GM19239 (cell line): ENCODE measurements at regions not wholly inside any gene's neighbourhood (a gene's known extent, or its start where the extent isn't known, plus 50 kb on each side); places are given as distances from the start of the nearest gene placed in this dataset.
"Not testable (repeated sequence)": the region's sequence is repeated elsewhere in the genome, so short reads cannot be mapped to it uniquely, and the experiment has no call there.

Experiments used
- DNase-seq: peaks from one replicate; pipeline ENCODE4 v3.0.0; 2011; ENCODE audit warnings: low spot score; ENCODE audit not compliant: insufficient read length
- FAIRE-seq: peaks from 2 replicates; lab custom pipeline; 2011; peaks lifted over from hg19 to GRCh38; lab: Jason Lieb, UNC

DNA sequence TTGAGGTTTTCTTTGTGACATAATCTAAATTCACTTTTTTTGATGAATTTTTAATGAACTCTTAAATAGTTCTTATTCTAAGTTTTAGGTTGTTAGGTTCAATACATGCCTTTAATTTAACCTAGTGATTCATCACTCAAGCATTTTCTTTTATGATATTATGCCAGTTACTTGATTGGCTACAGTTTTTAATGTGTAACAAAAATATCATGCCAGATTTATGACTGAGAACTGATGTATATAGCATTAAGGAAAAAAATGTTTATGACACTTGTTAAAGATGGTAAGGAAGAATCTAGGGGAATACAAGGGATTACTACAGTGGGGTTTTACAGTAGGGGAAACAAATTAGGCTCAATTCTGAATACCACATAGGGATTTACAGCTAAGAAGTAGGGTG is 103.1 kb downstream of the VGLL3 start:
- no peak for DNase-seq

GRCh38 chr3:86880066-86880465 is 110.9 kb downstream of the VGLL3 start:
- FAIRE-seq: no peak
- DNase-seq: no peak

More for the DNA sequence above, 103.1 kb downstream of the VGLL3 start:
- no peak for FAIRE-seq

DNA sequence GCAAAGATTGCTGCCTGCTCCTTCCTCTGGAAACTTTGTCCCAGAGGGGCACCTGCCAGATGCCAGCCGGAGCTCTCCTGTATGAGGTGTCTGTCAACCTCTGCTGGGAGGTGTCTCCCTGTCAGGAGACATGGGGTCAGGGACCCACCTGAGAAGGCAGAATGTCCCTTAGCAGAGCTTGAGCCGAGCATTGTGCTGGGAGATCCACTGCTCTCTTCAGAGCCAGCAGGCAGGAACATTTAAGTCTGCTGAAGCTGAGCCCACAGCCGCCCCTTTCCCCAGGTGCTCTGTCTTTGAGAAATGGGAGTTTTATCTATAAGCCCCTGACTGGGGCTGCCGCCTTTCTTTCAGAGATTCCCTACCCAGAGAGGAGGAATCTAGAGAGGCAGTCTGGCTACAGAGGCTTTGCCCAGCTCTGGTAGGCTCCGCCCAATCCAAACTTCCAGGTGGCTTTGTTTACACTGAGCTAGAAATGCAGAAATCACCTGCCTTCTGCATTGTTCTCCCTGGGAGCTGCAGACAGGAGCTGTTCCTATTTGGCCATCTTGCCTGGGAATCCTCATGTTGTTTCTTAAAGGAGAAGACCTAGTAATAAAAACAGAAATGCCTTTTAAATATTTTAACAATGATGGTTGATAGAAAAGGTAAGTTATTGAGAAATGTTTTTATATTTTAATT is 114.3 kb downstream of the VGLL3 start:
- not testable (repeated sequence) for DNase-seq, FAIRE-seq

- not testable (repeated sequence) for DNase-seq, FAIRE-seq
Observed at GRCh38 chr3:86874790-86875189, 116.2 kb downstream of the VGLL3 start.

DNA sequence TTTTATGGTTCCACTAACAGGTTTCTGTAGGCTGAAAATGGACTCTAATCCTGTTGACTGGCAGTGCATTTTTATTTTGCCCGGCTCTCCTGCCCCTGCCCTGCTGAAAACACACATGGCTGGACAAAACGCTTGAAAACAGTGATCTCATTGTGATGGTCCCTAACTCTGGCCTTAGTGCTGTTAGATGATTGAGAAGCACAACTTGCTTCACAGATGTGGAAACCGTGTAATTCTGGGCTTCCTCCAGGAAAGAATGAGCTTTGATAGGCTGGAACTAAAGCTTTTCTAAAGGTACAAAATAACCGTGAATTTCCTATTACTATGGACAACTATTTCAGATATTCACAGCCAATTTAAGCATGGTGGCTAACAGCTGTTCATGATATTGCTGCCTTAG is 121.4 kb downstream of the VGLL3 start:
- DNase-seq: no peak
- FAIRE-seq: no peak

GRCh38 chr3:86867982-86868381 is 123.0 kb downstream of the VGLL3 start:
- FAIRE-seq: no peak
- DNase-seq: no peak

- no peak for FAIRE-seq
- DNase-seq: no peak
Observed at GRCh38 chr3:86865506-86865905, 125.4 kb downstream of the VGLL3 start.

DNA sequence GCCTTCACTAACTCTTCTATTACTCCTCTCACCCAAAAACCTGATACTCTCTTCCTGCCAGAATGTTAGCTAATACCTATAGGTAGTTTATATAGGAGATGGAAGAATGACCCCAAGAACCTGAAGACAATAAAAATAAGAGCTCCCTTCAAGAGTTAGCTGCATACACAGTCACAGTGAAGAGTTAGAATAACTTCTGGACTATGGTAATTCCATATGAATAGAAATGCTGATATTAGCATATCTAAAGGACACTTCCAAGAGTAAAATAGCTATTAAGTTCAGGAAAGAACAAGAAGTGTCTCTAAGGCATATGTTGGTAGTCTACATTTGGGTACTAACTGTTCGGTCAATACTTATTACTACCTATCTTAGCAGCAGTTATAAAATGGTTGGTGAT is 134.2 kb downstream of the VGLL3 start:
- no peak for DNase-seq
- no peak for FAIRE-seq

DNA sequence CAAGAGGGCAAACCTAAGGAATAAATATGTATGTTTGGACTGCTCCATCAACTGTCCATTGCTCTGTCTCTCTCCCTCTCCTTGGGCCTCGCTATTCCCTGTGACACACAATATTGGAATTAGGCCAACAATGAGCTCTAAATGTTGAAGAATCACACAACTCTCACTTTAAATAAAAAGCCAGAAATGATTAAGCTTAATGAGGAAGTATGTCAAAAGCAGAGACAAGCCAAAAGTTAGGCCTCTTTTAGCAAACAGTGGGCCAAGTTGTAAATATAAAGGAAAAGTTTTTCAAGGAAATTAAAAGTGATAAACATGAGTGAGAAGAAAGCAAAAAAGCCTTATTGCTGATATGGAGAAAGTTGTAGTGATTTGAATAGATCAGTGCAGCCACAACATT is 141.0 kb downstream of the VGLL3 start:
- DNase-seq (no peak), FAIRE-seq (no peak)

GRCh38 chr3:86845726-86846125 is 145.2 kb downstream of the VGLL3 start:
- DNase-seq (no peak), FAIRE-seq (no peak)

DNA sequence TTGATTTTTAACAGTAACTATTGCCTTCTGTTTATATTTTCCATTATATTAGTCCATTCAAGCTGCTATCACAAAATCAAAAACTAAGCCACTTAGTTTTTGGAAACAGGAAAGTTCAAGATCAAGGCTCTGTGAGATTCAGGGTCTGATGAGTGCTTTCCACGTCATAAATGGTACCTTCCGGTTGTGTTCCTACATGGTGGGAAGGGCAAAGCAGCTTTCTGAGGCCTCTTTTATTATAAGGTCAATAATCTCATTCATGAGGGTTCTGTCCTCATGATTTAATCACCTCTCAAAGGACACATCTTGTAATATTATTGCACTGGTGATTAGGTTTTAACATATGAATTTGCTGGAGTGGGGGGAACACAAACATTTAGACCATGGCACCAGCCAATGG is 152.0 kb downstream of the VGLL3 start:
- no peak for DNase-seq
- FAIRE-seq: no peak

DNA sequence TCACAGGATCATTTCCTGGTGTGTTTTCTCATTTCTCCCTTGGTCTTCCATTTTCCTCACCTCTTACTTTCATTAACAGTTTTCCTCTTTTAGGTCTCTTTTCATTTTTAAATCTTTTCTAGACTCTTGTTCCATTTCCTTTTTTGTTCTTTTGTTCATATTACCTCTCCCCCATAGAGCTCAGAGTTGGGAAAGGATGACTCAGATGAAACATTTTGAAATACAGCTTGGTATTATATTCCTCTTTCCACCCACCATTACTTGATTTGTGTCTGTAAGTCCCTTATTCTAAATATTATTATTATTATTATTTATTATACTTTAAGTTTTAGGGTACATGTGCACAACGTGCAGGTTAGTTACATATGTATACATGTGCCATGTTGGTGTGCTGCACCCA is 153.1 kb downstream of the VGLL3 start:
- DNase-seq (no peak), FAIRE-seq (no peak)

DNA sequence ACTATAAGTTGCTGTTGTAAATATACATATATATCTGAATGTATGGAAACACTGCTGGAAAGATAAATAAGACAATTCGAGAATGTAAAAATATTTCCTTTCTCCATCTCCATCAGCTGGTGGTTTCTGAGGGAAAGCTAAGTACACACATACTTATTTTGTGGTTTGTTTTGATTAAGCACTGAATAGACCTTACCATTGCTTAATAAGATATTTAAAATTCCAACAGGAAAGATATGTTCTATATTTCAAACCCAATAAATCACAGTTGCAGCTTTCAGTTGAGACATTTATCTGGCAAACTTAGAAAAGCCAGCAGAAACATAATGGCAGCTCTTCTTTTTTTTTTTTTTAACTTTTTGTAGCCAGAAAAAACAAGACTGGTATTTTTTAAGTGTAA is 160.4 kb downstream of the VGLL3 start:
- DNase-seq: no peak
- FAIRE-seq: no peak

GRCh38 chr3:86828751-86829150 is 162.2 kb downstream of the VGLL3 start:
- FAIRE-seq: no peak
- DNase-seq: no peak

GRCh38 chr3:86827582-86827981 is 163.4 kb downstream of the VGLL3 start:
- FAIRE-seq: not testable (repeated sequence)

GRCh38 chr3:86826292-86826691 is 164.7 kb downstream of the VGLL3 start:
- FAIRE-seq (no peak), DNase-seq (no peak)

More at GRCh38 chr3:86827582-86827981, 163.4 kb downstream of the VGLL3 start:
- DNase-seq: not testable (repeated sequence)

DNA sequence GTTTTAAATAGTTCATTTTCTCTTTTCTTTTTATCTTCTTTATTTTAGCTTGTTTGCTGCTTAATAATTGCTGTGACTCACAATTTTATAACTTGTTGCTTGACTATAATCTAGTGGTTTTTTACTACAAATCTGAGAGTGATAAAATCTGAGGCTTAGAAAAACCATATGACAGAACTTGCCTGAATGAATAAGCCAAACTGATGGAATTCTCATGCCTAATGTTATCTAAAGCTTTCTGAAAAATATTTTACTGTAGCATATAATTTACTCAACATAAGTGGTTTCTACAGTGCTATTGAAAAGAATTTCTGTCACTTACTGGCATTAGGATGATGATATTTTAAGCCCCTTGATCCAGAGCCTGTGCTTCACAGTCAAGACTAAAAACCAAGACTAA is 175.1 kb downstream of the VGLL3 start:
- no peak for FAIRE-seq

DNA sequence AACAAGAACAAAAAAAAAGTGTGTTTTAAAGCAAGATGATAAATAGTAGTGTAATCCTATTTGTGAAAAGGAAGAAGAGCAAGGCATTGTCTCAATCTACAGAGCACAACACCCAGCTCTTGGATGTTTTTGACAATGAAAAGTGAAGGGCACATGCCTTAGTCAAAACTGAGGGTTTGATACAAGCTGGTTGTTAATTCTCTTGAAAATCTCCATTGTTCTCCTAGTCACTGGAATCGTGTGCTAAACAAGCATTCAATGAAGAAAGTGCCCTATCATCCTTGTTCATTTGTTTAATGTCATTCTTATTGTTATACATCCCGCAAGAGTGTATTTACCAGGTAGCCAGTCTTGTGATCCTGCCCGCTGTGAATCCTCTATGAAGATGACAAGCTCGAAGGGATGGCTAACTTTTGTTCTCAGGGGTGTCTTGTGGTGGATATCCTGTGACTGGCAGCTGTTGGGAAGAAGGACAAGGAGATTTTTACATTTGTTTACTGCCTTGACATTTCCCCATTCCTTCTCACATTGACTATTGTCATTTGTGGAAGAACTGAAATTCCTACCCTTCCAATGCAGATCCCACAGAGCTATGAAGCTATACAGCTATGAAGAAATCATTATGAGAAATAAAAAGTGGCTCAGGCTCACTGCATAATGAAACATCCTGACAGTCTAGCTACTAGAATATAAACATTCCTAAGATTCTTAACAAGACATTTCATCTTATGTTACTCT is 175.9 kb downstream of the VGLL3 start:
- DNase-seq (no peak), FAIRE-seq (no peak)

More for the DNA sequence above, 175.1 kb downstream of the VGLL3 start:
- DNase-seq: no peak

DNA sequence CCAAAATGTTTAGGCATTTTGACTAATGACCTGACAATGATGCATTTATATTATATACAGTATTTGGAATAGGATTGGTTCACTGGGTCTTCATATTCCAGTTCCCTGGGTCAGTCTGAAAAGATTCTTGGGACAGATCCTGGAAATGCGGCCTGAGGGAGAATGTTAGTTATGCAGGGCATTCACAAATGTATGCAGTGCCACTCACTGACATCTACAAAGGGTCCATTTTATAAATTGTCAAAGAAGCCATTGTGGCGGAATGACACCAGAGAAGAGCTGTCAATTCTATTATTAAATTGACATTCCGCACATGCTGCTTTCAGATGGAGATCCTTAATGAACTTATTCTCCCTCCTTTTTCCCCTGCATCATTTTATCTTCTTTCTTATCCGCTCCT is 176.6 kb downstream of the VGLL3 start:
- no peak for FAIRE-seq
- DNase-seq: no peak

DNA sequence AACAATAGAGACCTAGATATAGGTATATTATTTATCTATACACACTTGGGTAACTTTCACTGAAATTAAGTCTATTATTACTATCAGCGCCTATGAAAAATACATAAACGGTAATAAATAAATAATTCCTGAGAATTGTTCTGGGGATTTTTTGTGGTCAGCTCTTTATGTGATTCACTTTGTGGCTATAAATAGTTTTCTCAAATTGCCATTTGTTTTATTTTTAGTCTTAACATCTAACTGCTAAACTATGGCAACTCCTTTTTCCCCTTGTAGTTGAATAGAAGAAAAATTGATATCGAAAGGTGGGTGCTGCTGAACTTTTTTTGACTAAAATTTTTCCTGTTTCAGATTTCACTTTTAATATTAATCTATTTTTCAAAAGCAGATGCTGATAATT is 189.0 kb downstream of the VGLL3 start:
- DNase-seq (no peak), FAIRE-seq (no peak)

GRCh38 chr3:86801066-86801465 is 189.9 kb downstream of the VGLL3 start:
- DNase-seq: no peak
- FAIRE-seq: no peak

- no peak for DNase-seq
- FAIRE-seq: no peak
Observed at GRCh38 chr3:86800116-86800515, 190.8 kb downstream of the VGLL3 start.
